ENCODE measurements at regions not wholly inside any gene's neighbourhood (a gene's known extent, or its start where the extent isn't known, plus 50 kb on each side); places are given as distances from the start of the nearest gene placed in this dataset.

DNA sequence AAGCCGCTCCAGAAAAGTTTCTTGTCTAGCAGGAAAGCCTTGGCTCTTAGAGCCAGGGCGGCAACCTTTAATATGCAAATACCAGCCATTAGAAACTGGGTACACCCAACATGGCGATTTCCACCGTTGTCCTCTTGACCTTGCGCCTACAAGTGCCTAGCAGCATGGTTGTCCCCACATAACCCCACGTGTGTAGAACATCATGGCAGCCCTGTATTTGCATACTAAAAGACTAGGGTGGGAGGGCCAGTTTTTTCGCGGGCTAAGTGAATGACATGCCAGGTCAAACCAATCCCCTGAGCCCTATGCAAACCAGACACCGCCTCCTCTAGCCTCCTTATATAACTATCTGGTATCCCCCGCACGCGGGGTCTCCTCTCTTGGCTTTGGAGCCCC lies 58.4 kb upstream of the FZD8 start:
- Histone ChIP-seq H3K4me3 (replicated peaks in 1 of 3; ENCODE audit: low read depth in 2 of 3, low read length in 3 of 3) (no peak overlapping the region), H3K36me3 (replicated peaks in 1 of 2; ENCODE audit: control insufficient read depth in 1 of 2, insufficient read depth in 2 of 2, low read length in 2 of 2) (no peaks in the 10 kb centered on the region), H4K20me1 (ENCODE audit: insufficient read depth, low read length) (no peaks in the 10 kb centered on the region), H3K9ac (ENCODE audit: insufficient read depth, low read length, poor library complexity, severe bottlenecking) (no peak overlapping the region), H3K4me1 (ENCODE audit: control insufficient read depth in 1 of 2, insufficient read depth in 2 of 2, low read length in 2 of 2) (no peaks in the 10 kb centered on the region), H3K79me2 (ENCODE audit: insufficient read depth, low read length) (no peaks in the 10 kb centered on the region), H3K9me3 (replicated peaks in 1 of 2; ENCODE audit: control insufficient read depth in 1 of 2, insufficient read depth in 1 of 2, low read length in 2 of 2) (no peaks in the 10 kb centered on the region), H3K27ac (ENCODE audit: low read depth in 1 of 2, low read length in 2 of 2) (no peak overlapping the region), H3K4me2 (replicated peaks; ENCODE audit: extremely low read depth, low read length, poor library complexity, severe bottlenecking) (no peak overlapping the region), H3K27me3 (ENCODE audit: control insufficient read depth in 2 of 2, insufficient read depth in 2 of 2, low read length in 2 of 2) (no peaks in the 10 kb centered on the region), H2AFZ (ENCODE audit: insufficient read depth, low read depth, low read length, poor library complexity, severe bottlenecking) (no peak overlapping the region)
- intact Hi-C loops (cut with micrococcal nuclease) = no loop called here
- Mint-ChIP-seq H3K4me1 (no peaks in the 10 kb centered on the region), H3K27ac (no peak overlapping the region), H3K4me3 (no peak overlapping the region), H3K27me3 (ENCODE audit: low read depth in 3 of 3) (no peaks in the 10 kb centered on the region), H3K36me3 (no peaks in the 10 kb centered on the region), H3K9me3 (peaks cover 0 to 13% (median 2%) of the 10 kb centered on the region in 7 donors)
- WGBS (ENCODE audit: insufficient coverage) = 85% methylated on average over 6 of the region's 12 CpGs
- TF ChIP-seq CTCF (IDR thresholded peaks at IDR 0.05) = no peak
- DNase-seq = no peak

DNA sequence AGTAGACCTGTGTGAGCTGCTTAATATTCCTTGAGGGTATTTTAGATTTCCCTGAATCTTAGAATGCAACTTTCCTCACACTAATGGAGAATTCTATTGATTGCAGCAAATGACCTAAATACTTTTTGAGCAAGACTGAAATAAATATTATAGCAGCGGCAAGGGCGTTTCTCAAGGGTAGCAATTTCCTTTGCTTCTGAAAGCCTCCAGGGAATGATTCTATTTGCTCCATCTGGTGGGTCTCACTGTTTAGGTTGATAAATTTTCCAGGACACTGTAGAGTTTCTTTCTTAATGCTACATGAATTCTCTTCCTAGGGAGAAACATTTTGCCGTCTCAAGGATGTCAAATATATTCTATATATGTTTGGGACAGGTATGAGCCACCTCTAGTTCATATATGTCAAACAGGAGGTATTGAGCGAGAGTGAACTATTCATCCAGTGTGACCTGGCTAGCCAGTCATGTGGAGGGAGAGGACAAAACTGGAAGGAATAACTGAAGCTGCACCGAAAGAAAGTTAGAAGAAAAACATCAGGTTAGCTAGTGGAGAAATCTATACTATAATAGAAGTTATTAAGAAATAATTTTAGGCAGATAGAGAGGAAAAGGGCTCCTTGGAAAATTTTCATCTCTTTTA lies 57.9 kb upstream of the FZD8 start:
- H4K20me1 ChIP-seq (ENCODE audit: insufficient read depth, low read length) = no peaks in the 10 kb centered on the region
- Mint-ChIP-seq H3K4me1 (no peaks in the 10 kb centered on the region), H3K27ac (no peak overlapping the region), H3K9me3 (peaks cover 0 to 13% (median 2%) of the 10 kb centered on the region in 7 donors), H3K36me3 (no peaks in the 10 kb centered on the region), H3K27me3 (ENCODE audit: low read depth in 3 of 3) (no peaks in the 10 kb centered on the region), H3K4me3 (no peak overlapping the region)
- no peak overlapping the region for H3K4me2 ChIP-seq (replicated peaks; ENCODE audit: extremely low read depth, low read length, poor library complexity, severe bottlenecking)
- H3K36me3 ChIP-seq (replicated peaks in 1 of 2; ENCODE audit: control insufficient read depth in 1 of 2, insufficient read depth in 2 of 2, low read length in 2 of 2) = no peaks in the 10 kb centered on the region
- no peak overlapping the region for H2AFZ ChIP-seq (ENCODE audit: insufficient read depth, low read depth, low read length, poor library complexity, severe bottlenecking)
- no peak for DNase-seq
- intact Hi-C loops (cut with micrococcal nuclease) = no loop called here
- H3K27ac ChIP-seq (ENCODE audit: low read depth in 1 of 2, low read length in 2 of 2) = no peak overlapping the region
- H3K27me3 ChIP-seq (ENCODE audit: control insufficient read depth in 2 of 2, insufficient read depth in 2 of 2, low read length in 2 of 2) = no peaks in the 10 kb centered on the region
- no peak for TF ChIP-seq CTCF (IDR thresholded peaks at IDR 0.05)
- no peaks in the 10 kb centered on the region for H3K4me1 ChIP-seq (ENCODE audit: control insufficient read depth in 1 of 2, insufficient read depth in 2 of 2, low read length in 2 of 2)
- H3K9me3 ChIP-seq (replicated peaks in 1 of 2; ENCODE audit: control insufficient read depth in 1 of 2, insufficient read depth in 1 of 2, low read length in 2 of 2) = no peaks in the 10 kb centered on the region
- no peaks in the 10 kb centered on the region for H3K79me2 ChIP-seq (ENCODE audit: insufficient read depth, low read length)
- H3K9ac ChIP-seq (ENCODE audit: insufficient read depth, low read length, poor library complexity, severe bottlenecking) = no peak overlapping the region
- no peak overlapping the region for H3K4me3 ChIP-seq (replicated peaks in 1 of 3; ENCODE audit: low read depth in 2 of 3, low read length in 3 of 3)
- no CpG with 5 or more reads among the region's 5 CpGs for WGBS (ENCODE audit: insufficient coverage)
